Endothelial cell of hepatic sinusoid (primary cell): ENCODE measurements at regions not wholly inside any gene's neighbourhood (a gene's known extent, or its start where the extent isn't known, plus 50 kb on each side); places are given as distances from the start of the nearest gene placed in this dataset.
"Not testable (repeated sequence)": the region's sequence is repeated elsewhere in the genome, so short reads cannot be mapped to it uniquely, and the experiment has no call there.

Experiments
- in situ Hi-C: cut with HindIII; loops from 2 replicates; pipeline ENCODE4 v1.10.0; 2017; ENCODE audit warnings: low sequenced_read_pairs

DNA sequence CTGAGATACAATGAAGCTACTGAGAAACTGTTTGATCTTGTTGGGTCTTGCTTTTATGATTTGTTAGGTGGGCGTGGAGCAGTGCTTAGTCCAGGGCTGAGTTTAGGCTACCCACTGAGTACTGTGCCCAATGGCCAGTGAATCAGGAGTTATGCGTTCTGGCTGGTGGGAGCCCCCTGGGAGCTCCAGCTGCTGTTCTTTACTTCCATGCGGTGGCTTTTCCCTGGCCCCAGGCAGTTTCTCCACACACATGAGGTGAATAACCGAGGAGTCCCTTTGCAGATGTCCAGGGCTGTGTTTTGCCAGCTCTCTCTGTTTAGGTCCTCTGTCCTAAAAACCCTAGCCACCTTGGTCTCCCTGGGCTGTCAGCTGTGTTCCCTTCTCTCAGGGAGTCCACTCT is 106.5 kb downstream of the KLF13 start:
- in situ Hi-C loops = no loop called here

DNA sequence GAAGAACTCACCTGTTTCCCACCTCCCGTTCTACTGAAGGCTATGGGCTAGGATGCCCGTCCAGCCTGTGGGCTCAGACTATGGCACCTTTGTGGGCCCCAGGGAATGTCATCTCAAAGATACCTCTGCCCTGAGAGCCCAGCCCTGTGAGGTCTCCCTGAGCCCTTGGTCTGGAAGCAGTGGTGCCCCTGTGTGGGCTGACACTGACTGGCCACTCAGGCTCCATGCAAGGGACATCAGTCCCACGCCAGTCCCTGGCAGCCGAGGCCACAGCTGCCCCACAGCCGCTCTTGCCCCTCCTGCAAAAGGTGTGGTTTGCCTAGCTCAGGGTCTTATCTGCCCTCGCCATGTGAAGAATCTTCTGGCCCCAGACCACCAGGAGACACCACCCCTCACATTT is 106.9 kb downstream of the KLF13 start:
- in situ Hi-C loops = no loop called here

DNA sequence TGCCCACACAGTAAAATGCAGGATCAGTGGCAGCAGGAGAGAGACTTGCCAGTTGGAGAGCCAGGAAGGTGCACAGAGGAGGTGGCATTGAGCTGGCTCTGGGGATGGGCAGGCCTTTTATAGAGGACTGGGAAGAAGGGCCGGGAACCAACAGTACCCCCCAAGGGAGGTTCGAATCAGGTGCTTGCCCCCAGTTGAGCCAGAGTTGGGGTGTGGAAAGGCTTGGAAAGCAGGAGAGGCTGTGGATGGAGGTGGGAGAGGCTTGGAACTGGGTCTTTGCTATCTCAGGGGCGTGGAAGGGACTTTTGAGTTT is 107.6 kb downstream of the KLF13 start:
- in situ Hi-C loops = no loop called here

DNA sequence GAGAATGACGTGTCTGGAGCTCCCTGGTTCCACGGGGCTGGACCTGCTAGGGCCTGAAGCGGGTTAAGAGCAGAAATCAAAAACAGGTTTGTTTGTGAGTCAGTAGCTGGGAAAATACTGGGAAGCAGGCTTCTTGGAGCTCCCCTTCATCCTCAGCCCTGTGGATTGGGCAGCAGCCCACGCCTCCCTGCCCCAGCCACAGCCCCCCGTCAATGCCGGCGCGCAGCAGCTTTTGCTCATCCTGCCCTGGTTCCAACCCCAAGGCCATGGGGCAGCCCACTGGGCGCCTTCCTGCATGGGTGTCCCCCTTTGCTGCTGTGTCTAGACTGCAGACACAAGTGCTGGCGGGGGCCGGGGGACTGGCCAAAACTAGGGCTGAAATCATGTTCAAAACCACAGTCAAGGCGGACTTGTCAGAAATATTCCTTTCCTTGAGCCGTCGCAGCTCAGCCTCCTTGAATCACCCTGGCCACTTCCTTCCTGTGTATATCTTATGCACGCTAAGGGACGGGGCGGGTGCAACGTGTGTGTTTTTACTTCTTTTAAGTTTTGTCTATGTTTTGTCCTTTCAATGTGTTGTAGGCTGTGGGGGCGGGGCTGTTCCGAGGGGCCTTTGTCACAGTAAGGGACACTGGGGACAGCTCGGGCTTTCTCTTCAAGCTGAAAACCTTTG is 108.1 kb downstream of the KLF13 start:
- in situ Hi-C loops = no loop called here

DNA sequence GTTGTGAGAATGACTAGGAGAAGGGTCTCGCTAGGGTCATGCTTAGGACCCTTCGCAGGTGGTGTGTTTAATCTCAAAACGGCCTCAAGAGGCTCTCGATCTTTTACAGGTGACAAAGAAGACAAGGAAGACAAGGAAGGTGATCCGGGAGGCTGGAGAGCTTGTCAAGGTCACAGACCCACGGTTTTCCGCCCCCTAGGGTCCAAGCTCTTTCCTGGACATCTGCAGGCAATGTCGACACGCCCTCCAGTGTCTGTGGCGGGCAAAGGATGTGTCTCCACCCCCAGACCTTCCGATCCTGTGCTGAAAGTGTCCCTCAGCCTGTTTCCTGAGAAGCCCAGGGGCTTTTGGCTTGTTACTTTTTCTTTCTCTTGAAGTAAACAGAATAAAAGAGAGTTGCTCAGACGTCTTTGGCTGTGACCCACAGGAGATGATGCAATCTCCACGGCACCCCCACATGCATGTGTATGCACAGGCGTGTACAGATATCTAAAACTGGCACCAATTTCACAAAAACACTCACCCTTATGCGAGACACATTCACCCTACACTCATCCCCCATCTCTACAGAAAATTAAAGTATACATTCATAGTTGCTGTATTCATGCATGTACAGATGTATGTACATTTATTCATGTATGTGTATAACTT is 108.8 kb downstream of the KLF13 start:
- in situ Hi-C loops = no loop called here

DNA sequence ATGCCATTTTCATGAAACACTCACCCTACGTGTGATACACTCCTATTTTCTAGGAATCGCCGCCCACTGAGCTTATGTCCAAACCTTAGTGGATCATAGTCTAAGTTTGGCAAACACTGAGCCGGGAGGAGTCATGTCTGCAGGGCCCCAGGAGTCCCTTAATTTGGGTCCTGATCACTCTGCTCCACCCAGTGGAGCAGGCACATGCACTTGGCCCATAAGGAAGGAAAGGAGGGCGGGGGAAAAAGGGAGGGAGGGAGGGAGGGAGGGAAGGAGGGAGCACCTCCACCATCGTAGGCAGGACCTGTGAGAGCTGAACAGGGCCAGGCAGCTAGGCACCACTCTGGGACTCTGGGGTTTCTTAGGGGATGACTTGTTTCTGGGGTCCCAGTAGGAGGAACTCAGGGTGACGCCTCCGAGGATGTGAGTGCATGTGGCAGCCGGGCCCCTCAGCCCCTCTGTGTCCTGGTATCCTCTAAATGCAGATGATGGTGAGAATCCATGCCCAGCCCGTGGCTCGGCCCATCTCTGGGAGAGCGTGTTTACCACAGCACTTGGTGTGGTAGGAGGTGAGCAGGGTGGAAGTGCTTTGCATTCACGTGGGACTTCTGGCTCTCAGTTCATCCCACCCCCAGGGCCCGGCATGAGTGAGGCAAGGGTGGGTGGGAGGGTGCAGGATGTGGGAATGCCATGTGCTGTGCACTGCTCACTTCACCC is 109.4 kb downstream of the KLF13 start:
- in situ Hi-C loops = no loop called here

DNA sequence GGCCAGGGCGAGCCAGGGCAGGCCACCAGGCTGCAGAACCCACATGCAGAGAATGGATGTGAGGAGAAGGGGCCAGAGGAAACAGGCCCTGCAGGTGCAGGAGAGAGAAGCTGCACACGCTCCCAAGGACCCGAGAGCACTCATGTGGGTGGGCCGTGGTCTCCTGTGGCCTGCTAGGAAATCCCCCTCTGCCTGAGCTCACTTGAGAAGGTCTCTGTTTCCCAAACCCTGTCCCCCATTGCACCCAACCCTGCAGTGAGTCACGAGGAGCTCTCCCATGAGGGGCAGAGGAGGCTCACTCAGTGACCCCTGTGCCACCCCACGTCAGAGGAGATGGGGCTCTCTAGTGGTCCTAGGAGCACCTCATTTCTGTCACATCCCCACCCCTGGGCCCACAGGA is 111.1 kb downstream of the KLF13 start:
- in situ Hi-C loops = no loop called here

DNA sequence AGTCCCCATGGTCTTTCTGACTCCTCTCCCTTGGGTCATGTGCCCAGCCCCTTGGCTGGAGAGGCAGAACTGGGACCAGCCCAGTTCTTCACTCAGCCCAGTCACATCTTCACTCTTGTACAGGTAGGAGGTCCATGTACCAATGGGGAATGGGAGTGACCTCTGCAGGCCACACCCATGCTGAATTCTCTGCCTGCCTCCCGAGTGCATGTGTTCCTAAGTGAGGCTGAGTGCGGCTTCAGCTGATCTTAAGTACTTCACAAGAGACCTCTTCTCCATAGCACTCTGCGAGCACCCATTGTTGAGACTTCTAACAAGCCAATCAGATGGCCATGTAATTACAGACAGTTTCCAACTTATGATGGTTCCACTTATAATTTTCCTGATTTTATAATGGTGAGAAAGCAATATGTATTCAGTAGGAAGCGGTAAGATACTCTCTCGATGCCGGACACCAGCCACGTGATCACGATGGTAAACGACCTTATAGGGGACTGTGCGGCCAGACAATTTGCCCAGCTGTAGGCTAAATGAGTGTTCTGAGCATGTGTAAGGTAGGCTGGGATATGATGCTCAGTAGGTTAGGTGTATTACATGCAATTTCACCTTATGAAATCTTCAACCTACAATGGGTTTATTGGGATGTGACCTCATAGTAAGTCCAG is 112.1 kb downstream of the KLF13 start:
- in situ Hi-C loops = no loop called here

DNA sequence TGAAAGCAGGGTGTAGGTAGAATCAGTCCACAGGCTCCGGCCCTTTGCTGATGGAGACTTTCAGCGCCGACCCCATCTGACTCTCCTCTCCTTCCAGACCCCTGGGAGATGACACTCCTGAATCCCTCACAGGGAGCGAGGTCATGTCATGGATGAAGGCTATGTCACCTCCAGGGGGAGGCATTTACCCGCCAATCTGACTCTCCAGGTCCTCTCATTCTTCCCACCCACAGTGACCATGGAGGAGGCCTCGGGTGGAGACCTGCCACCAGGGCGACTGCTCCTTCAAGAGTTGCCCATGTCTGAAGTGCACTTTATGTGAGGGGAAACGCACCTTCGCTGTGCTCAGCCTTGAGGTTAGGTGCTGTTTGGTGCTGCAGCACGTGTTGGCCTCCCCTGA is 112.7 kb downstream of the KLF13 start:
- in situ Hi-C loops = no loop called here

DNA sequence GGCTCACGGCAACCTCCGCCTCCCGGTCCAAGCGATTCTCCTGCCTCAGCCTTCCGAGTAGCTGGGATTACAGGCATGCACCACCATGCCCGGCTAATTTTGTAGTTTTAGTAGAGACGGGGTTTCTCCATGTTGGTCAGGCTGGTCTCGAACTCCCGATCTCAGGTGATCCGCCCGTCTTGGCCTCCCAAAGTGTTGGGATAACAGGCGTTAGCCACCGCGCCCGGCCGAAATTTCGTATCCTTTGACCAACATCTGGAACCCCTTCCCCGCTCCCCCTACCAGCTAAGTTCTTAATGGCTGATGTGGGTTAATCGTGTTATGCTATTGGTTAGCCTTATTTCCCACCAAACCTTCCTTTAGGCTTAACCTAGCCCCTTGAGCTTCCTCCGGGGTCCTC is 113.6 kb downstream of the KLF13 start:
- in situ Hi-C loops = not testable (repeated sequence)

DNA sequence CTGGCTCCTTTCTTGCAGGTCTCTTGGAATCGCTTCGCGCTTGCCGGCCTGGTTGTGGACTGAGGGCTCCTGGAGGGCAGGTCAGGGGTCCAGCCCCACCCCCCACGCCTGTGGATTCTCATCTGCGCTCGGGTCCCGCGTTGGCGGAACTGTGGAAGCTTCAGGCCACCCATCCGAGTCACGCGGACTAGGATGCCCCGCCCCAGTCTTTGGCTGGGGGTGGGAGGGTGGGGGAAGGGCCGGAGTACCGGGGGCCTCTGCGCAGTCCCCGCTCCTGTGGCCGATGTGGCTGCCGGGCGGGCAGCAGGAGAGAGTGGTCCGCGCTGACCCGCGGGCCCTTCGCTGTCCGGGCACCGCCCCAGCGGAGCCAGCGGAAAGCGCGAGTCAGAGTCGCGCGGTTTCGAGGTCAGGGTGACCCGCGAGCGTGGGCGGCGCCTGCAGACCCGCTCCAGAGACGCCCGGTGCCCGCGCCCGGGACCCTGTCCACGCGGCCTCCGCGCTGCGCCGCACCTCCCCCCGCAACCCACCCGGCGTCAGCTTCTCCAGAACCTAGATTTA is 114.2 kb downstream of the KLF13 start:
- in situ Hi-C loops = no loop called here

DNA sequence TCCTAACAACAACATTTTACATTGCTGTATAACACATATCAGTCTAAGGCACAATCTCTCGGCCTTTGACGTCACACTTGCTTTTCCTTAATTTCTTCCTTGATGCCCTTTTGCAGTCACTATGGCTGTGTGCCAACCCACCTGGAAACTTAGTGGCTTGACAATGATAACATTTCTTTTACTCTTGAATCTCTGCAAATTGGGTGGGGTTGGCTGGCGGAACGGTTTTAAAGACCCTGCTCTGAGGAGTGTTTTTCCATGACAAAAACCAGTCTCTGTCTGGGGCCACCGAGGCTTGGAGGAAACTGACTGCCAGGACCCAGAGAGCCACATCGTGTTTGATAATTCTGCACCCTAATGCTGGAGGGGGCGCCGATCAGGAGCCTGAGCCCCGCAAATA is 115.6 kb downstream of the KLF13 start:
- in situ Hi-C loops = no loop called here

DNA sequence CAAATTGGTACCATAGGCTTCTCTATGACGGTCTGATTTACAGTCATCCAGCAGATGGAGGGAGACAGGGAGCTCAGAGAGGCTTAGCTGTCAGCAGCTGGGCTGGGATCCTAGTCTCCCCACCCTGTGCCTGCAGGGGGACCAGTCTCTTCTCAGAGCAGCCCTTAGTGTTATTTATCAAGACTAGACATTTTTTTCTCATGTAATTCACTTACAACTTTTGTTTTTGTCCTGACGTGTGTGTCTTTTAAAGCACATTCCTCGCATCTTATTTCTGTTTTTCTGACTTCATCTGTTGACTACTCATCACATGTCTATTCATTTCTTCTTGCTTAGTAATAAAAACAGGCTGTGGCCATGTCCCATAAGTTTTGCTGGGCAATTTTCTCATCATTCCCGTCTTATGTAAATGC is 116.1 kb downstream of the KLF13 start:
- in situ Hi-C loops = no loop called here

DNA sequence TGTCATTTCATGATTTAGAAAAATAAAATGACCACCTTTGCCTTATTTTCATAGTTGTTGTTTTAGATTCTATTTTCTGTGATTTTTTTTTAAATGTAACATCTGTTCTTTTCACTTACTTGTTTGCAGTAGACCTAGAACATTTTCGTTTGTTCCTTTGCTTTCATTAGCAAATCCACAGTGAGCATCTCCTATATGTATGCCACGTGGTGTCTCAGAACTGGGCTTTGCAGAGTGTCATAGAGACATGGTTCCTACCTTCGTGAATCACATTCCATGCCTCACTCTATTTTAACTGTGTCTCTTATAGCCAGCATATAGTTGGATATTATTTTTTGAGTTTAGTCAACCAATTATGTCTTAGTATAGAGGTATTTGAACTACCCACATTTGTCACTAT is 118.2 kb downstream of the KLF13 start:
- in situ Hi-C loops = no loop called here

DNA sequence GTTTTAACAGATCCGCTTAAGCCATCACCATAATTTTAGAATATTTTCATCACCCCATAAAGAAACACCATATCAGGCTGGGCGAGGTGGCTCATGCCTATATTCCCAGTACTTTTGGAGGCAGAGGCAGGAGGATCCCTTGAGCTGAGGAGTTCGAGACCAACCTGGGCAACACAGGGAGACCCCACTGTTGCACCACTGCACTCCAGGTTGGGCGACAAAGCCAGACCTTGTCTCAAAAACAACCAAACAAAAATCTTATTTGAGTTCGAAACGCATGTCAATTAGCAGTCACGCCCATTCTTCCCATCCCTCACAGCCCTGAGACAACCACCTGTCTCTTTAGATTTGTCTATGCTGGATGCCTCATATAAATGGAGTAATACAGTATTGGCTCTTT is 119.9 kb downstream of the KLF13 start:
- in situ Hi-C loops = no loop called here

DNA sequence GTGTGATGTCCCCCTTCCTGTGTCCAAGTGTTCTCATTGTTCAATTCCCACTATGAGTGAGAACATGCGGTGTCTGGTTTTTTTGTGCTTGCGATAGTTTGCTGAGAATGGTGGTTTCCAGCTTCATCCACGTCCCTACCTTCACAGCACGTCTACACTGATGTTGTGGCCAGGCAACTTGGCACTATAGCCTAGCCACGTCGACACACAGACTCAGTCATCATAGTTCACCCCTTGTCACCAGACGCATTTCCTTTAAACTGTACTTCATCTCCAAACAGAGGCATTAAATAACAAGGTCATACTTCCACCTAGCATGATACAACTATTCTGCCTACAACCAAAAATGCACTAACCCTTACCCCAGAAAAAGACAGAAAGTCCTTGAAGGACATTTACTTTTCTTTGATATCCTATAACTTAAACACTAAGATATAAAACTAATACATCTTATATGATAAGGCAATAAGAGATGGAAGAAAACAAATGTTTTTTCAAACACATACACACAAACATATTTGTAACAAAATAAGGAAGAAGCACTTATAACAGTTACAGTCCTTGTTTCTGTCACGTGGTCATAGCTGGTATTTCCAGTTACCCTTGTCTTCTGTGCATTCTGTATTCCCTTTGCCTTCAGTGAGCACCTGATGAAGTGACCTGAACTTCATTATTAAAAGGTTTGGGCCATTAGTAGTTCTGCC is 121.4 kb downstream of the KLF13 start:
- in situ Hi-C loops = no loop called here

DNA sequence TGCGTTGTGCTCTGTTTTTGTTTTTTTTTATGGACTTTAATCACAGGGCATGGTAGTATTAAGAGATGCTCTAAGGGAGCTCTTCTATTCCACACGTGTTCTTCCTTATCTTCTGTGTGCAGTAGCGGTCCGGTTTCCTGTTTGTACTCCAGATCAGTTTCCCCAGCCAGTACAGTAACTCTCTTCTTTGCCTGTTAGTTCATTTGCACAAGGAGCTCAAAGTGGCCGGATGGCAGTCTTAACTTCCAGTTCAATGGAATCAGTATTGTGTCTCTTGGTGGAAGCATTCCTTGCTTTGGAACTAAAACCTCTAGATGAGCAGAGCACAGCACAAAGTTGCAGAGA is 122.0 kb downstream of the KLF13 start:
- in situ Hi-C loops = no loop called here

DNA sequence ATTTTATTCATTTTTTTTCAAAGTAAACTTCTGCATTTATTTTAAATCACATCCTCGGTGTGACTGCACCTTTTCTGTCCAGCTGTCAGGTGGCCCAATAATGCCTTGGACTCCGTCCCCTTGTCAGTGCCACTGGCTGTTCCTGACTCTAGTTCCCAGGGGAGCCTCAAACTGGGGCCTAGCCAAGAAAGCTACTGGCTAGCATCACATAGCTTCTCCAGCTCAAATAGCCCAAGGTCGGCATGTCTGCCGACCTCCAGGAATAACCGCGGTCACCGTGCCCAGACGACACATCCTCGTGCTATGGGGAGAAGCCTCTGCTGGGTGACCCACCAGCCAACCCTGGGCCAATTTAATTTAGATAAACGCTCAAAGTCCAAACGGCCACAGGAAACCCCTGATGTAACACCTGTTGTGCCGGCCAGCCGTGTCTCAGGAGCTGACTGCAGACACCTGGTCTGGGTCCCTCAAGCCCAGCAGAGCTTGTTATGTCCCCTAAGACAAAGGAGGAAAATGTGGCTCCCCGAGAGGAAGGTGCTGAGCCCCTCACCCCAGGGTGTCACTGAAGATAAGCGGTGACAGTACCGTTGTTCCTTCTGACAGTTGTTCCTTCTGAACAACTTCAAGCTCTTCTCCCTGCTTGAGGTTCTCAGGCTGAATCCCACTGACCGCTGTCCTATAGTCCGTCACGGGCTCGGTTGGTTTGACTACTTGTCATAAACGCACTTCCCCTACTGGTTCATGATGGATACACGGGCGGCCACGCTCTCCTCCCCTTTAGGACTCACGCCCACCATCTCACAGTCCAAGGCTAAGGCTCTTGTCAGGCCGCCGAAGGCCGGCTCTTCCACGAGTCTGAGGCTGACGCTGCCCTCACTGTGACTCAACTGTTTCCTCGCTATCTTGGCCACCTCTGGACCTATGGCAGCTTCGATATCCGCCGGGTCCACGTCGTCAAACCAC is 126.2 kb downstream of the KLF13 start:
- in situ Hi-C loops = no loop called here

DNA sequence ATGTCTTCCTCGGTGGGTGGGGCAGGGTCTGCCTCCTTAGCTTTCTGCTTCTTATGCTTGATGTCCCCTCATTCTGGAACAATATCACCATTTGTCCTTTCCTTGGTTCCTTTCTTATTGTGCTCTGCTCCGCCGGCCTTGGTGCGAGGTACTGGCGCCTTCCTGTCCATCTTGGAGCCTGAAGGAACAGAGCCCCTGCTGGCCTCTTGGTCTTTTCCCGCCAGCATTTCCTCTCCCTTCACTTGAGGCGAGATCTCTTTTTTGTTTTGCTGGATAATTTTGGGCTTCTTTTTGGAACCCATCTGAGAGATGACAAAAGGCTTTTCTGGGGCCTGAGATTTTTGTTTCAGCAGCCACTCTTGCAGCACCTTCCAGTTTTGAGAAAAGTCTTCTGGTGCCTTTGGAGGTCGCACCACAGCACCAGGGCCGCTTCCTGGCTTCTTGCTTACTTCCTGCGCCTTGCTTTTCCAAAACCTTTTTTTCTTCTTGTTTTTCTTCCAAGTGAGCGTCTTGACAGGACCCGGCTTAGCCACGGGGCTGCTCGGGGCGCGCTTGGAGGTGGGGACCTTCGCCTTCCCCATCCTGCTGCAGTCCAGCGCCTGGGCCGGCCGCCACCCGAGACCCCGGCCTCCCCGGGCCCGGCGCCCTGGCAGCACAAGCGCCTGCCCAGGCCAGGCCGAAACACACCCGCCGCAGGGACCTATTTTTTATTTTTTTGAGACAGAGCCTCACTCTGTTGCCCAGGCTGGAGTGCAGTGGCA is 127.1 kb downstream of the KLF13 start:
- in situ Hi-C loops = no loop called here
